HL-60 (cell line): ENCODE measurements at regions not wholly inside any gene's neighbourhood (a gene's known extent, or its start where the extent isn't known, plus 50 kb on each side); places are given as distances from the start of the nearest gene placed in this dataset.

Source experiments
- POLR2AphosphoS5 ChIP-seq: IDR thresholded peaks from 2 replicates; pipeline ENCODE4 v1.6.1; 2012; ENCODE audit warnings: low read depth
- TF ChIP-seq, protein P1 (sequence below): IDR thresholded peaks from one replicate; pipeline ENCODE4 v1.5.1; 2011; ENCODE audit warnings: low read length, control low read depth, inconsistent platforms; ENCODE audit not compliant: insufficient read depth
- TF ChIP-seq, protein P2 (sequence below): IDR thresholded peaks from 2 replicates; pipeline ENCODE4 v1.6.1; 2012; ENCODE audit warnings: low read depth; ENCODE audit not compliant: insufficient replicate concordance

GRCh38 chr7:91357379-91357778 is 93.1 kb downstream of the FZD1 start:
- TF ChIP-seq, protein P1, sequence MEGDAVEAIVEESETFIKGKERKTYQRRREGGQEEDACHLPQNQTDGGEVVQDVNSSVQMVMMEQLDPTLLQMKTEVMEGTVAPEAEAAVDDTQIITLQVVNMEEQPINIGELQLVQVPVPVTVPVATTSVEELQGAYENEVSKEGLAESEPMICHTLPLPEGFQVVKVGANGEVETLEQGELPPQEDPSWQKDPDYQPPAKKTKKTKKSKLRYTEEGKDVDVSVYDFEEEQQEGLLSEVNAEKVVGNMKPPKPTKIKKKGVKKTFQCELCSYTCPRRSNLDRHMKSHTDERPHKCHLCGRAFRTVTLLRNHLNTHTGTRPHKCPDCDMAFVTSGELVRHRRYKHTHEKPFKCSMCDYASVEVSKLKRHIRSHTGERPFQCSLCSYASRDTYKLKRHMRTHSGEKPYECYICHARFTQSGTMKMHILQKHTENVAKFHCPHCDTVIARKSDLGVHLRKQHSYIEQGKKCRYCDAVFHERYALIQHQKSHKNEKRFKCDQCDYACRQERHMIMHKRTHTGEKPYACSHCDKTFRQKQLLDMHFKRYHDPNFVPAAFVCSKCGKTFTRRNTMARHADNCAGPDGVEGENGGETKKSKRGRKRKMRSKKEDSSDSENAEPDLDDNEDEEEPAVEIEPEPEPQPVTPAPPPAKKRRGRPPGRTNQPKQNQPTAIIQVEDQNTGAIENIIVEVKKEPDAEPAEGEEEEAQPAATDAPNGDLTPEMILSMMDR = no peak
- TF ChIP-seq POLR2AphosphoS5 = no peak
- TF ChIP-seq, protein P2, sequence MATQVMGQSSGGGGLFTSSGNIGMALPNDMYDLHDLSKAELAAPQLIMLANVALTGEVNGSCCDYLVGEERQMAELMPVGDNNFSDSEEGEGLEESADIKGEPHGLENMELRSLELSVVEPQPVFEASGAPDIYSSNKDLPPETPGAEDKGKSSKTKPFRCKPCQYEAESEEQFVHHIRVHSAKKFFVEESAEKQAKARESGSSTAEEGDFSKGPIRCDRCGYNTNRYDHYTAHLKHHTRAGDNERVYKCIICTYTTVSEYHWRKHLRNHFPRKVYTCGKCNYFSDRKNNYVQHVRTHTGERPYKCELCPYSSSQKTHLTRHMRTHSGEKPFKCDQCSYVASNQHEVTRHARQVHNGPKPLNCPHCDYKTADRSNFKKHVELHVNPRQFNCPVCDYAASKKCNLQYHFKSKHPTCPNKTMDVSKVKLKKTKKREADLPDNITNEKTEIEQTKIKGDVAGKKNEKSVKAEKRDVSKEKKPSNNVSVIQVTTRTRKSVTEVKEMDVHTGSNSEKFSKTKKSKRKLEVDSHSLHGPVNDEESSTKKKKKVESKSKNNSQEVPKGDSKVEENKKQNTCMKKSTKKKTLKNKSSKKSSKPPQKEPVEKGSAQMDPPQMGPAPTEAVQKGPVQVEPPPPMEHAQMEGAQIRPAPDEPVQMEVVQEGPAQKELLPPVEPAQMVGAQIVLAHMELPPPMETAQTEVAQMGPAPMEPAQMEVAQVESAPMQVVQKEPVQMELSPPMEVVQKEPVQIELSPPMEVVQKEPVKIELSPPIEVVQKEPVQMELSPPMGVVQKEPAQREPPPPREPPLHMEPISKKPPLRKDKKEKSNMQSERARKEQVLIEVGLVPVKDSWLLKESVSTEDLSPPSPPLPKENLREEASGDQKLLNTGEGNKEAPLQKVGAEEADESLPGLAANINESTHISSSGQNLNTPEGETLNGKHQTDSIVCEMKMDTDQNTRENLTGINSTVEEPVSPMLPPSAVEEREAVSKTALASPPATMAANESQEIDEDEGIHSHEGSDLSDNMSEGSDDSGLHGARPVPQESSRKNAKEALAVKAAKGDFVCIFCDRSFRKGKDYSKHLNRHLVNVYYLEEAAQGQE = no peak
